ENCODE measurements at regions not wholly inside any gene's neighbourhood (a gene's known extent, or its start where the extent isn't known, plus 50 kb on each side); places are given as distances from the start of the nearest gene placed in this dataset.
"Not testable (repeated sequence)": the region's sequence is repeated elsewhere in the genome, so short reads cannot be mapped to it uniquely, and the experiment has no call there.

DNA sequence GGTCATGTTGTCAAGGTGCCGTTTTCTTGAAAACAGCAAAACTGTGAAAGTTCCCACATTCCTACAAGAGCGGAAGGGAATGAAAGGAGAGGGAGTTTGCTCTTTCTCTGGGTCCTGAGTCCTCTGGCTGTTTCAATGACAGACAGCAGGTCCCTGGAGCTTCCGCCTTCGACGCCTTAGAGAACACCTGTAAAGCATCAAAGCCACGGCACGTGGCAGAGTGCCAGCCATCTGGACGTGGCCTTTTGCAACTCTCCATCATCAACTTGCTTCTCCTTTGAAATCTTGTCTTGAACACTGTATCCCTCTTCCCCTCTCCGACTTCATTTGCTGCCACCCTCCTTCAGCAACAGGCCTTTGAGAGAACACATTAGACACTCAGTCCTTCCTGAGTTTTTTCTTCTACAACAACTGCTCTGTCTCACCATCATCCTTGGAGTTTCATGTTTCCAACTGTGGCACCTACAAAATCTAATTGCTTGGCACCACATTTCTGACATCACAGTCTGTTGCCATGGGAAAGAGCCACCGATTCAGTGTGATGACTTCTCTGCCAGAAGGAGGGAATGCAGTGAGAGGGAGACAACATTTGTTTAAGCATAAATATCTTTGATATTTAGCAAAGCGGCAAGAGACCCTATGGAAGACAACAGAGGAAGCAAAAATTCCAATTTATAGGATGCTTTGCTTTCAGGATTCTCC is 204.9 kb upstream of the PTER start:
- TF ChIP-seq, protein P1, sequence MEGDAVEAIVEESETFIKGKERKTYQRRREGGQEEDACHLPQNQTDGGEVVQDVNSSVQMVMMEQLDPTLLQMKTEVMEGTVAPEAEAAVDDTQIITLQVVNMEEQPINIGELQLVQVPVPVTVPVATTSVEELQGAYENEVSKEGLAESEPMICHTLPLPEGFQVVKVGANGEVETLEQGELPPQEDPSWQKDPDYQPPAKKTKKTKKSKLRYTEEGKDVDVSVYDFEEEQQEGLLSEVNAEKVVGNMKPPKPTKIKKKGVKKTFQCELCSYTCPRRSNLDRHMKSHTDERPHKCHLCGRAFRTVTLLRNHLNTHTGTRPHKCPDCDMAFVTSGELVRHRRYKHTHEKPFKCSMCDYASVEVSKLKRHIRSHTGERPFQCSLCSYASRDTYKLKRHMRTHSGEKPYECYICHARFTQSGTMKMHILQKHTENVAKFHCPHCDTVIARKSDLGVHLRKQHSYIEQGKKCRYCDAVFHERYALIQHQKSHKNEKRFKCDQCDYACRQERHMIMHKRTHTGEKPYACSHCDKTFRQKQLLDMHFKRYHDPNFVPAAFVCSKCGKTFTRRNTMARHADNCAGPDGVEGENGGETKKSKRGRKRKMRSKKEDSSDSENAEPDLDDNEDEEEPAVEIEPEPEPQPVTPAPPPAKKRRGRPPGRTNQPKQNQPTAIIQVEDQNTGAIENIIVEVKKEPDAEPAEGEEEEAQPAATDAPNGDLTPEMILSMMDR (IDR thresholded peaks at IDR 0.05; ENCODE audit: insufficient read depth, missing control alignments), result no peak
- FAIRE-seq, result no peak
- DNase-seq (ENCODE audit: insufficient read length, low spot score), result no peak

DNA sequence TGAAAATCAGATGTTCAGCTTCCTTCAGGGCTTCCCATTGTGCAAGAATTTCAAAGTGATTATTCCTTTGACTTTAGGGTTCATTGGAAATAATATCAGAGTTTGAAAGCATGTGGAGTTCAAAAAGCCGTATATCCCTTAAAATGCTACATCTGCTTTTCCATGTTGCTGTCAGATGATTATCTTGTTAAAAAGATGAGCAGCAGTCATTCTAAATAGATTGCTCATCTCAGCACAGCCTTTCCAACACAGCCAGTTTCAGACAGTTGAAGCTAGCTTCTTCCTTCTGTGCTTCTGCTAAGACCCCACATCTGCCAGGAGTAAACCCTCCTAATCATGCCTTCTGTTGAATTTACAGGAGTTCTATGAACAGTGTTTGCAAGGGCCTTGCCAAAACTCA is 204.4 kb upstream of the PTER start:
- FAIRE-seq (no peak), DNase-seq (ENCODE audit: insufficient read length, low spot score) (no peak)
- TF ChIP-seq, protein P1 (IDR thresholded peaks at IDR 0.05; ENCODE audit: insufficient read depth, missing control alignments), result no peak

DNA sequence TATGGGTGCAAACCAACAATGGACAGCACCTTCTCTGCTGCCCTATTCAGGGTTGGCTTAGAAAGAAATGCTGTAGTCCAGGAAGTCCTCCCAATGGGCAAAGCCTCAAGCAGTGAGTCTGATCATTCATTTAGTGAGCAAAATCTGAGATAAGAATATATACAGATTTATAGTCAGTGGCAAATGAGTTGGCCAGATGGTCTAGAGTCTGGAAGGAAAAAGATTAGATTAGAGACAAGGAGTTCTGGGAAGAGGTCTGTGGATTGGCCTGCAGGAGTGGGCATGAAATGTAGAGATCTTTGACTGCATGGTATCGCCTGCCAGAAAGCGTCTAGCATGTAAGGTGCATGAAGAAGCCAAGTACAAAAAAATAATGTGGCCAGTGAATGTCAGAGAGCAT is 201.9 kb upstream of the PTER start:
- TF ChIP-seq, protein P1 (IDR thresholded peaks at IDR 0.05; ENCODE audit: insufficient read depth, missing control alignments), result no peak
- no peak for FAIRE-seq
- DNase-seq (ENCODE audit: insufficient read length, low spot score), result no peak

DNA sequence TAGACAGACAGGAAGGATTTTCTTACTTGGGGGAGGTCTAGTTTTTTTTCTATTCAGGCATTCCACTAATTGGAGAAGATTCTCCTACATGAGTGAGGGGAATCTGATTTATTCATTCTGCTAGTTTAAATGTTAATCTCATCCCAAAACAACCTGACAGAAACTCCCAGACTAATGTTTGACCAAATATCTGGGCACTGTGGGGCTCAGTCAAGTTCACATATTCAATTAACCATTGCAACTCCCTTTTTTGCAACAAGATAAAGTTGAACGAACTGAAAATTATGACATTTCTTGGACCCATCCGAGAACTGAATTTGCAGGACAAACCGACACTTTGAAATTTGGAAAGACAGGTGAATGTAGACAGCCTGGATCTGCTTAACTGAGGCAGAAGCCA is 194.4 kb upstream of the PTER start:
- TF ChIP-seq, protein P1 (IDR thresholded peaks at IDR 0.05; ENCODE audit: insufficient read depth, missing control alignments), result no peak
- FAIRE-seq (no peak), DNase-seq (ENCODE audit: insufficient read length, low spot score) (no peak)

DNA sequence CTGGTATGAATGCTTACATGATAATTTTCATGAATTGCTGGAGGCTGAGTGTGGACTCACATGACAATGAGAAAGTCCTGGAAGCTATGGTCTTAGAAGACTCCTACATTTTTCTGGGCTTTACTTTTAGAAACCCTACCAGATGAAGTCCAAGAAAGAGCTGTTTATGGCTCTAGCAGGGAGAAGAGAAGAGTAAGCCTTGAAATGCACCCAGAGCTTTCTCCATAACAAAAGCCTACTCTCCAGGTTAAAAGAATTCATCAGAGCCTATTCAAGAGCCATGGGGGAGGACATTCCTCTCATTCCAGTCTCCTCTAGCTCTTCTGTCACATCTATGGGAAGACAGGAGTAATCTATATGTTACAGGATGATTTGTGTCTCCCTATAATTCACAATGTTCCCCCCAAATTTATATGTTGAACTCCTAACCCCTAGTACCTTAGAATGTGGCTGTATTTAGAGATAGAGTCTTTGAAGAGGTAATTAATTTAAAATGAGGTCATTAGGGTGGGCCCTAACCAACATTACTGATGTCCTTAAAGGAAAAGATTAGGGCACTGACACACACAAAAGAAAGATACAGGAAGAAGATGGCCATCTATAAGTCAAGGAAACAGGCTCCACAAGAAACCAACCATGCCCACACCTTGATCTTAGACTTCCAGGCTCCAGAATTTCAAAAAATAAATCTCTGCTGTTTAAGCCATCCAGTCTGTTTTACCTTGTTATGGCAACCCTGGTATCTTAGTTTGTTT is 193.8 kb upstream of the PTER start:
- no peak for DNase-seq (ENCODE audit: insufficient read length, low spot score)
- FAIRE-seq, result no peak
- TF ChIP-seq, protein P1 (IDR thresholded peaks at IDR 0.05; ENCODE audit: insufficient read depth, missing control alignments), result no peak

DNA sequence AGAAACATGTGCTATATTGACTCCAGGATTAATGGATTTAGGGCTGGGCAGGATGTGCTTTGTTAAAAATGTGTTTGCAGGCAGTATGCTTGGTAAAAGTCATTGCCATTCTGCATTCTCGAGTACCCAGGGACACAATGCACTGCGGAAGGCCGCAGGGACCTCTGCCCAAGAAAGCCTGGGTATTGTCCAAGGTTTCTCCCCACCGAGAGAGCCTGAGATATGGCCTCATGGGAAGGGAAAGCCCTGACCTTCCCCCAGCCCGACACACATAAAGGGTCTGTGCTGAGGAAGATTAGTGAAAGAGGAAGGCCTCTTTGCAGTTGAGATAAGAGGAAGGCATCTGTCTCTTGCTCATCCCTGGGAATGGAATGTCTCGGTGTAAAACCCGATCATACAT is 186.7 kb upstream of the PTER start:
- DNase-seq (ENCODE audit: insufficient read length, low spot score); FAIRE-seq: not testable (repeated sequence)

DNA sequence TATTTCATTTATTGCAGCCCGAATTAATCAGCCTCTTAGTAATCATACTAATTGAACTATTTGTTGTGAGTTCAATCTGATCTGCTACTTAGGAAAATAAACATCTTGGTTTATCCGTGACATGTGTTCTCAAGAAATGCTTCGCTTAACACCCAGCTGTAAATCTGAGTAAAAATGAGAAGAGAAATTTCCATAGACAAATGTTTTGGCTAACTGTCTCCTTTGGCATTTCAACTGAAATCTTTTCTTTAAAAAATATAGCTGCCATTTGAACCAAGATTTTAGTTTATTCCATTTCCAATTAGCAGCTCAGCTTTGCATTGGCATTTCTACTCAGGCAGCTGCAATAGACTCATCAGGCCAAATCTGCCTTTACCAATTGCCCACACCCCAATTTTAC is 180.5 kb upstream of the PTER start:
- no peak for FAIRE-seq
- TF ChIP-seq, protein P1 (IDR thresholded peaks at IDR 0.05; ENCODE audit: insufficient read depth, missing control alignments), result no peak
- no peak for DNase-seq (ENCODE audit: insufficient read length, low spot score)
